ENCODE measurements at regions not wholly inside any gene's neighbourhood (a gene's known extent, or its start where the extent isn't known, plus 50 kb on each side); places are given as distances from the start of the nearest gene placed in this dataset.
A peak's percentile ranks its signal among the peaks of the same experiment; 100 is the strongest.

GRCh38 chr18:42264497-42264896 is 309.5 kb downstream of the PIK3C3 start:
- intact Hi-C loops (cut with DNase I): no loop called here
- TF ChIP-seq POLR2AphosphoS5 (IDR thresholded peaks at IDR 0.05) (no peak), CTCF (IDR thresholded peaks at IDR 0.05) (no peak), POLR2A (IDR thresholded peaks at IDR 0.05) (no peak), EP300 (IDR thresholded peaks at IDR 0.05) (no peak)
- no peak for DNase-seq
- H3K9me3 ChIP-seq: no peaks in the 10 kb centered on the region
- no peak overlapping the region for H3K4me3 ChIP-seq
- H3K27me3 ChIP-seq: no peaks in the 10 kb centered on the region
- H3K27ac ChIP-seq: peak overlapping the region in 1 of 4 donors; percentile 43
- H3K36me3 ChIP-seq: no peaks in the 10 kb centered on the region
- no peaks in the 10 kb centered on the region for H3K4me1 ChIP-seq

GRCh38 chr18:42268186-42268725 is 313.2 kb downstream of the PIK3C3 start:
- Histone ChIP-seq H3K4me3 (no peak overlapping the region), H3K27ac (no peak overlapping the region), H3K27me3 (no peaks in the 10 kb centered on the region), H3K36me3 (no peaks in the 10 kb centered on the region), H3K4me1 (no peaks in the 10 kb centered on the region), H3K9me3 (no peaks in the 10 kb centered on the region)
- intact Hi-C loops (cut with DNase I): no loop called here
- no peak for TF ChIP-seq EP300 (IDR thresholded peaks at IDR 0.05)
- no peak for TF ChIP-seq CTCF (IDR thresholded peaks at IDR 0.05)
- no peak for TF ChIP-seq POLR2AphosphoS5 (IDR thresholded peaks at IDR 0.05)
- TF ChIP-seq POLR2A (IDR thresholded peaks at IDR 0.05): no peak
- DNase-seq: no peak
- 84 to 86% methylated on average over 7 of the region's 7 CpGs for WGBS, 2 donors

GRCh38 chr18:42268798-42269197 is 313.8 kb downstream of the PIK3C3 start:
- H3K4me3 ChIP-seq: no peak overlapping the region
- no peaks in the 10 kb centered on the region for H3K9me3 ChIP-seq
- TF ChIP-seq CTCF (IDR thresholded peaks at IDR 0.05): no peak
- no peak for TF ChIP-seq EP300 (IDR thresholded peaks at IDR 0.05)
- TF ChIP-seq POLR2AphosphoS5 (IDR thresholded peaks at IDR 0.05): no peak
- no peak for TF ChIP-seq POLR2A (IDR thresholded peaks at IDR 0.05)
- no peak overlapping the region for H3K27ac ChIP-seq
- DNase-seq: no peak
- intact Hi-C loops (cut with DNase I): no loop called here
- no peaks in the 10 kb centered on the region for H3K4me1 ChIP-seq
- 70 to 72% methylated on average over 5 of the region's 5 CpGs for WGBS, 2 donors
- no peaks in the 10 kb centered on the region for H3K36me3 ChIP-seq
- no peaks in the 10 kb centered on the region for H3K27me3 ChIP-seq

GRCh38 chr18:42271647-42272414 is 316.8 kb downstream of the PIK3C3 start:
- H3K9me3 ChIP-seq: no peaks in the 10 kb centered on the region
- no peak for DNase-seq
- 73 to 80% methylated on average over 8 of the region's 8 CpGs for WGBS, 2 donors
- intact Hi-C loops (cut with DNase I): no loop called here
- no peak overlapping the region for H3K27ac ChIP-seq
- no peaks in the 10 kb centered on the region for H3K36me3 ChIP-seq
- no peaks in the 10 kb centered on the region for H3K4me1 ChIP-seq
- no peak overlapping the region for H3K4me3 ChIP-seq
- H3K27me3 ChIP-seq: no peaks in the 10 kb centered on the region
- no peak for TF ChIP-seq CTCF (IDR thresholded peaks at IDR 0.05)
- no peak for TF ChIP-seq POLR2AphosphoS5 (IDR thresholded peaks at IDR 0.05)
- no peak for TF ChIP-seq POLR2A (IDR thresholded peaks at IDR 0.05)
